ENCODE measurements at regions not wholly inside any gene's neighbourhood (a gene's known extent, or its start where the extent isn't known, plus 50 kb on each side); places are given as distances from the start of the nearest gene placed in this dataset.

- TF ChIP-seq POLR2A (IDR thresholded peaks at IDR 0.05) (no peak), CTCF (IDR thresholded peaks at IDR 0.05) (no peak)
Observed at GRCh38 chr2:182550234-182550633, 123.4 kb upstream of the PDE1A start.
